ENCODE measurements at regions not wholly inside any gene's neighbourhood (a gene's known extent, or its start where the extent isn't known, plus 50 kb on each side); places are given as distances from the start of the nearest gene placed in this dataset.

DNA sequence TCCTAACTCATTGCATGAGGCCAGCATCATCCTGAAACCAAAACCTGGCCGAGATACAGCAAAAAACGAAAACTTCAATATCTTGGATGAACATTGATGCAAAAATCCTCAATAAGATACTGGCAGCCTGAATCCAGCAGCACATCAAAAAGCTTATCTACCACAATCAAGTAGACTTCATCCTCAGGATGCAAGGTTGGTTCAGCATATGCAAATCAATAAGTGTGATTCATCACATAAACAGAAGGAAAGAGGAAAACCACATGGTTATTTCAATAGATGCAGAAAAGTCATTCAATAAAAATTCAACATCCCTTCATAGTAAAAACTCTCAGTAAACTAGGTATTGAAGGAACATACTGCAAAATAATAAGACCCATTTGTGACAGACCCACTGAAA, 56.5 kb upstream of the PPFIA2 start:
- Histone ChIP-seq H4K20me1 (ENCODE audit: insufficient read depth, low read length) (no peaks in the 10 kb centered on the region), H3K36me3 (replicated peaks in 1 of 2; ENCODE audit: control insufficient read depth in 1 of 2, insufficient read depth in 2 of 2, low read length in 2 of 2) (no peaks in the 10 kb centered on the region), H3K27ac (ENCODE audit: low read depth in 1 of 2, low read length in 2 of 2) (no peak overlapping the region), H2AFZ (ENCODE audit: insufficient read depth, low read depth, low read length, poor library complexity, severe bottlenecking) (no peak overlapping the region), H3K27me3 (ENCODE audit: control insufficient read depth in 2 of 2, insufficient read depth in 2 of 2, low read length in 2 of 2) (peaks cover 19 to 51% of the 10 kb centered on the region in 2 donors), H3K9me3 (replicated peaks in 1 of 2; ENCODE audit: control insufficient read depth in 1 of 2, insufficient read depth in 1 of 2, low read length in 2 of 2) (peaks cover 14 to 39% of the 10 kb centered on the region in 2 donors), H3K79me2 (ENCODE audit: insufficient read depth, low read length) (no peaks in the 10 kb centered on the region), H3K4me3 (replicated peaks in 1 of 3; ENCODE audit: low read depth in 2 of 3, low read length in 3 of 3) (no peak overlapping the region), H3K4me2 (replicated peaks; ENCODE audit: extremely low read depth, low read length, poor library complexity, severe bottlenecking) (no peak overlapping the region), H3K4me1 (ENCODE audit: control insufficient read depth in 1 of 2, insufficient read depth in 2 of 2, low read length in 2 of 2) (peaks cover 12 to 14% of the 10 kb centered on the region in 2 donors), H3K9ac (ENCODE audit: insufficient read depth, low read length, poor library complexity, severe bottlenecking) (no peak overlapping the region)
- WGBS (ENCODE audit: insufficient coverage) = 87% methylated on average over 2 of the region's 2 CpGs
- TF ChIP-seq, protein P1, sequence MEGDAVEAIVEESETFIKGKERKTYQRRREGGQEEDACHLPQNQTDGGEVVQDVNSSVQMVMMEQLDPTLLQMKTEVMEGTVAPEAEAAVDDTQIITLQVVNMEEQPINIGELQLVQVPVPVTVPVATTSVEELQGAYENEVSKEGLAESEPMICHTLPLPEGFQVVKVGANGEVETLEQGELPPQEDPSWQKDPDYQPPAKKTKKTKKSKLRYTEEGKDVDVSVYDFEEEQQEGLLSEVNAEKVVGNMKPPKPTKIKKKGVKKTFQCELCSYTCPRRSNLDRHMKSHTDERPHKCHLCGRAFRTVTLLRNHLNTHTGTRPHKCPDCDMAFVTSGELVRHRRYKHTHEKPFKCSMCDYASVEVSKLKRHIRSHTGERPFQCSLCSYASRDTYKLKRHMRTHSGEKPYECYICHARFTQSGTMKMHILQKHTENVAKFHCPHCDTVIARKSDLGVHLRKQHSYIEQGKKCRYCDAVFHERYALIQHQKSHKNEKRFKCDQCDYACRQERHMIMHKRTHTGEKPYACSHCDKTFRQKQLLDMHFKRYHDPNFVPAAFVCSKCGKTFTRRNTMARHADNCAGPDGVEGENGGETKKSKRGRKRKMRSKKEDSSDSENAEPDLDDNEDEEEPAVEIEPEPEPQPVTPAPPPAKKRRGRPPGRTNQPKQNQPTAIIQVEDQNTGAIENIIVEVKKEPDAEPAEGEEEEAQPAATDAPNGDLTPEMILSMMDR (IDR thresholded peaks at IDR 0.05) = no peak
- intact Hi-C loops (cut with micrococcal nuclease) = no loop called here
- Mint-ChIP-seq H3K4me3 (no peak overlapping the region), H3K36me3 (no peaks in the 10 kb centered on the region), H3K27me3 (ENCODE audit: low read depth in 3 of 3) (peaks cover 26 to 69% (median 67%) of the 10 kb centered on the region in 3 donors), H3K27ac (no peak overlapping the region), H3K9me3 (peaks cover 22 to 46% (median 35%) of the 10 kb centered on the region in 7 donors), H3K4me1 (peaks cover 5% of the 10 kb centered on the region)
- DNase-seq = no peak

DNA sequence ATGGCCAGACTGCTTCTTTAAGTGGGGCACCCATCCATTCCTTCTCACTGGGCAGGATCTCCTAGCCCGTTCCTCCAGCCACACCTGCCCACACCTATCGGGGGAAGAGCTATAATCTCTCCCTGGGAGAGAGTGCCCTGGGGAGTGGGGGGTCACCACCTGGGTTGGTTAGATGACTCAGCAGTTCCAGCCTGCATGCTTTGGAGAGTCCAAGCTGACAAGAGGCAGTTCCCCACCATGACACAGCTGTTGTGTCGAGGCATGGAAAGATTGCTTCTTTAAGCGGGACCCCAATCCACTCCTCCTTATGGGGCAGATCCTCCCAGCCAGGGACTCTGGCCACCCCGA, 52.6 kb upstream of the PPFIA2 start:
- H3K36me3 ChIP-seq (replicated peaks in 1 of 2; ENCODE audit: control insufficient read depth in 1 of 2, insufficient read depth in 2 of 2, low read length in 2 of 2) = no peaks in the 10 kb centered on the region
- H3K4me1 ChIP-seq (ENCODE audit: control insufficient read depth in 1 of 2, insufficient read depth in 2 of 2, low read length in 2 of 2) = peaks cover 21 to 25% of the 10 kb centered on the region in 2 donors
- intact Hi-C loops (cut with micrococcal nuclease) = no loop called here
- no peak overlapping the region for H3K4me3 Mint-ChIP-seq
- H3K4me3 ChIP-seq (replicated peaks in 1 of 3; ENCODE audit: low read depth in 2 of 3, low read length in 3 of 3) = no peak overlapping the region
- H3K27ac Mint-ChIP-seq = peak overlapping the region in 1 of 7 donors; percentile 63
- H3K27me3 Mint-ChIP-seq (ENCODE audit: low read depth in 3 of 3) = peaks cover 29 to 81% (median 77%) of the 10 kb centered on the region in 3 donors
- peaks cover 14% of the 10 kb centered on the region for H3K4me1 Mint-ChIP-seq
- H3K27ac ChIP-seq (ENCODE audit: low read depth in 1 of 2, low read length in 2 of 2) = no peak overlapping the region
- H3K27me3 ChIP-seq (ENCODE audit: control insufficient read depth in 2 of 2, insufficient read depth in 2 of 2, low read length in 2 of 2) = peaks cover 40 to 69% of the 10 kb centered on the region in 2 donors
- peaks cover 20 to 40% (median 30%) of the 10 kb centered on the region in 7 donors for H3K9me3 Mint-ChIP-seq
- no peaks in the 10 kb centered on the region for H4K20me1 ChIP-seq (ENCODE audit: insufficient read depth, low read length)
- peak in 1 of 3 donors; percentile 12 for DNase-seq
- no peak overlapping the region for H2AFZ ChIP-seq (ENCODE audit: insufficient read depth, low read depth, low read length, poor library complexity, severe bottlenecking)
- peaks cover 14 to 39% of the 10 kb centered on the region in 2 donors for H3K9me3 ChIP-seq (replicated peaks in 1 of 2; ENCODE audit: control insufficient read depth in 1 of 2, insufficient read depth in 1 of 2, low read length in 2 of 2)
- no peak overlapping the region for H3K9ac ChIP-seq (ENCODE audit: insufficient read depth, low read length, poor library complexity, severe bottlenecking)
- no CpG with 5 or more reads among the region's 5 CpGs for WGBS (ENCODE audit: insufficient coverage)
- H3K4me2 ChIP-seq (replicated peaks; ENCODE audit: extremely low read depth, low read length, poor library complexity, severe bottlenecking) = no peak overlapping the region
- TF ChIP-seq, protein P1 (IDR thresholded peaks at IDR 0.05) = no peak
- H3K79me2 ChIP-seq (ENCODE audit: insufficient read depth, low read length) = no peaks in the 10 kb centered on the region
- H3K36me3 Mint-ChIP-seq = no peaks in the 10 kb centered on the region

All from CD14-positive monocyte (primary cell).